KMS-11 (cell line): ENCODE measurements at regions not wholly inside any gene's neighbourhood (a gene's known extent, or its start where the extent isn't known, plus 50 kb on each side); places are given as distances from the start of the nearest gene placed in this dataset.

Source experiments
- H2AFZ ChIP-seq: fragments of 200-600 bp; sonication (generic); 2 replicates; pipeline ENCODE4 v1.6.1; 2016; ENCODE audit warnings: antibody characterized with exemption, mixed run types, low read depth
- H3K27ac ChIP-seq: fragments of 200-600 bp; sonication (generic); 2 replicates; pipeline ENCODE4 v1.6.1; 2016; ENCODE audit warnings: mild to moderate bottlenecking, mixed run types
- H3K27me3 ChIP-seq: fragments of 200-600 bp; sonication (generic); 2 replicates; pipeline ENCODE4 v1.6.1; 2017; ENCODE audit warnings: mild to moderate bottlenecking, low read depth, mixed run types, moderate library complexity; ENCODE audit not compliant: insufficient read depth
- H3K36me3 ChIP-seq: fragments of 200-600 bp; sonication (generic); 2 replicates; pipeline ENCODE4 v1.6.1; 2017; ENCODE audit warnings: mild to moderate bottlenecking, mixed run types; ENCODE audit not compliant: insufficient read depth
- H3K4me1 ChIP-seq: fragments of 200-600 bp; sonication (generic); 2 replicates; pipeline ENCODE4 v1.6.1; 2016; ENCODE audit warnings: mild to moderate bottlenecking, low read depth, mixed run types; ENCODE audit not compliant: poor library complexity, severe bottlenecking
- H3K4me2 ChIP-seq: fragments of 200-600 bp; sonication (generic); 2 replicates; pipeline ENCODE4 v1.7.0; 2016; ENCODE audit warnings: mild to moderate bottlenecking, mixed run types
- H3K4me3 ChIP-seq: fragments of 200-600 bp; sonication (generic); IDR thresholded peaks from 2 replicates; pipeline ENCODE4 v1.6.1; 2017; ENCODE audit warnings: low read depth, low read length, mixed read lengths; ENCODE audit not compliant: insufficient read depth
- H3K79me2 ChIP-seq: fragments of 200-600 bp; sonication (generic); 2 replicates; pipeline ENCODE4 v1.6.1; 2016; ENCODE audit warnings: low read depth, mixed run types; ENCODE audit not compliant: insufficient read depth
- H3K9ac ChIP-seq: fragments of 200-600 bp; sonication (generic); 2 replicates; pipeline ENCODE4 v1.6.1; 2016; ENCODE audit warnings: mild to moderate bottlenecking, mixed run types
- H4K20me1 ChIP-seq: fragments of 200-600 bp; sonication (generic); 2 replicates; pipeline ENCODE4 v1.6.1; 2016; ENCODE audit warnings: mild to moderate bottlenecking, mixed run types; ENCODE audit not compliant: insufficient read depth
- TF ChIP-seq, protein P1 (sequence below): fragments of 200-600 bp; sonication (generic); conservative IDR thresholded peaks from 2 replicates; pipeline ENCODE4 v1.6.1; 2017; ENCODE audit warnings: low read depth, mild to moderate bottlenecking, antibody characterized with exemption, low read length, moderate library complexity, mixed read lengths

DNA sequence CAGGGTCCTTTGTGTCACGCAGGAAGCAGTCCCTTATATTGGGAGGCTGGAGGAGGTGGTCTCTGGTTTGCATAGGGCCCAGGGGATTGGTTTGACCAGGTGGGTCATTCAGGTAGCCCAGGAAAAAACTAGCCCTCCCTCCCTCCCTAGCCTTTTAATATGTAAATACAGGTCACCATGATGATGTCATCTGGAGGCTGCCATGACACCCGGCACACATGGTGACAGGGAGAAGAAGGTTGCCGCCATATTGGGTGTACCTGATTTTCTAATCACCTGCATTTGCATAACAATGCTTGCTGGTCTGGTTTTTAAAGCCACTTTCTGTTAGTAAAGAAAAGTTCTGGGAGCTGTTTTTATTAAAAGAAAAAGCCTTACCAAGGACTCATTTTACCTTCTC lies 791.0 kb upstream of the ADGRL4 start:
- H3K4me3 ChIP-seq: no peak overlapping the region

DNA sequence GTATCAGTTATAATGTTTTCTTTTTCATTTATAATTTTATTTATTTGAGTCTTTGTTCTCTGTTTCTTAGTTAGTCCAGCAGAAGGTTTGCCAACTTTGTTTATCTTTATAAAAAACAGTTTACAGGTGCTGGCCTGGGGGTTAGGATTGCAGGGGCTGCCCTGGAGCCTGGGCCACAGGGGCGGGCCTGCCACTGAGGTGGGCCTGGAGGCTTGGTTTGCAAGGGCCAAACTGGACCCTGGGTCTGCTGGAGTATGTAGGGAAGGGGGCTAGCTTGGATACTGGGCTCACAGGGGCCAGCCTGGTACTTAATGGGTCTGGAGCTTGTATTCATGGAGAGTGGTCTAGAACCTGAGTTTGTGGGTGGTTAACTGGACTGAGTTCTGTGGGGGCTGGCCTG lies 789.9 kb upstream of the ADGRL4 start:
- Histone ChIP-seq H3K36me3 (no peaks in the 10 kb centered on the region), H4K20me1 (no peaks in the 10 kb centered on the region), H3K27me3 (no peaks in the 10 kb centered on the region), H3K27ac (no peak overlapping the region), H2AFZ (no peak overlapping the region), H3K4me3 (no peak overlapping the region), H3K9ac (no peak overlapping the region), H3K4me2 (no peak overlapping the region), H3K79me2 (no peaks in the 10 kb centered on the region), H3K4me1 (peaks cover 4% of the 10 kb centered on the region)
- TF ChIP-seq, protein P1, sequence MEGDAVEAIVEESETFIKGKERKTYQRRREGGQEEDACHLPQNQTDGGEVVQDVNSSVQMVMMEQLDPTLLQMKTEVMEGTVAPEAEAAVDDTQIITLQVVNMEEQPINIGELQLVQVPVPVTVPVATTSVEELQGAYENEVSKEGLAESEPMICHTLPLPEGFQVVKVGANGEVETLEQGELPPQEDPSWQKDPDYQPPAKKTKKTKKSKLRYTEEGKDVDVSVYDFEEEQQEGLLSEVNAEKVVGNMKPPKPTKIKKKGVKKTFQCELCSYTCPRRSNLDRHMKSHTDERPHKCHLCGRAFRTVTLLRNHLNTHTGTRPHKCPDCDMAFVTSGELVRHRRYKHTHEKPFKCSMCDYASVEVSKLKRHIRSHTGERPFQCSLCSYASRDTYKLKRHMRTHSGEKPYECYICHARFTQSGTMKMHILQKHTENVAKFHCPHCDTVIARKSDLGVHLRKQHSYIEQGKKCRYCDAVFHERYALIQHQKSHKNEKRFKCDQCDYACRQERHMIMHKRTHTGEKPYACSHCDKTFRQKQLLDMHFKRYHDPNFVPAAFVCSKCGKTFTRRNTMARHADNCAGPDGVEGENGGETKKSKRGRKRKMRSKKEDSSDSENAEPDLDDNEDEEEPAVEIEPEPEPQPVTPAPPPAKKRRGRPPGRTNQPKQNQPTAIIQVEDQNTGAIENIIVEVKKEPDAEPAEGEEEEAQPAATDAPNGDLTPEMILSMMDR: no peak

More for the DNA sequence above, 791.0 kb upstream of the ADGRL4 start:
- Histone ChIP-seq H3K36me3 (no peaks in the 10 kb centered on the region), H3K79me2 (no peaks in the 10 kb centered on the region), H3K9ac (no peak overlapping the region), H2AFZ (no peak overlapping the region), H3K27me3 (no peaks in the 10 kb centered on the region), H3K4me1 (no peaks in the 10 kb centered on the region), H3K27ac (no peak overlapping the region), H3K4me2 (no peak overlapping the region), H4K20me1 (no peaks in the 10 kb centered on the region)
- TF ChIP-seq, protein P1: no peak

DNA sequence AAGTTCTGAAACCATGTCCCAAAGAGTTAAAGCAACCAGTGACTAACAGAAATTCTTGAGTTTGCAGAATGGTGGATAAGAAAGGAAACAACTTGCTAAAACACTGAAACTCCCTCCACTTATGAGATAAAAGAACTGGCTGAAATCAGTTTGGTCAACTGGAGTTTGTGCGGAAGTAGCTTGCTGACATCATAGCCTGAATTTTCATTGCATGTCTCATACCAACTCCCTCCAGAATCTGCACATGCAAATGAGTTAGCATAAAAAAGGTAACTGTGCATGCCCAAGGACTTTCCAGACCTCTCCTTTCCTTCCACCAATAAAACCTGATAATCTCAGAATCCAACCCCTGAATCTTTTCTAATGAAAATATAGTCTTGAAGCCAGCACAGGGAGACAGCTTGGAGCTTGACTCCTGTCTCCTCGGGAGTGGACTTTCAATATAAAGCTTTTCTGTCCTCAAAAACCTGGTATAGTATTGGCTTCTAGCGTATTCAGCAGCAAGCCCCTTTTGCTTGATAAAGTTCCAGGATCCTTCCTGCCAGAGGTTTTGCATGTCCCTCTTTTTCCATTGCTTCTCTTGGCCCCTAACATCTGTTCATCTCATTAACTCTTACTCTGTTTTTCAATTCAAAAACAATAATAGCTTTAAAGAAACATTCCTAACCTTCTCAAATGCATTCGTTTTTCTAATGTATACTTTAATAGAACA lies 785.8 kb upstream of the ADGRL4 start:
- Histone ChIP-seq H3K4me1 (peaks cover 4% of the 10 kb centered on the region), H3K79me2 (no peaks in the 10 kb centered on the region), H3K27ac (no peak overlapping the region), H2AFZ (no peak overlapping the region), H3K9ac (no peak overlapping the region), H4K20me1 (no peaks in the 10 kb centered on the region), H3K4me2 (no peak overlapping the region), H3K27me3 (no peaks in the 10 kb centered on the region), H3K4me3 (no peak overlapping the region), H3K36me3 (no peaks in the 10 kb centered on the region)
- TF ChIP-seq, protein P1: no peak

DNA sequence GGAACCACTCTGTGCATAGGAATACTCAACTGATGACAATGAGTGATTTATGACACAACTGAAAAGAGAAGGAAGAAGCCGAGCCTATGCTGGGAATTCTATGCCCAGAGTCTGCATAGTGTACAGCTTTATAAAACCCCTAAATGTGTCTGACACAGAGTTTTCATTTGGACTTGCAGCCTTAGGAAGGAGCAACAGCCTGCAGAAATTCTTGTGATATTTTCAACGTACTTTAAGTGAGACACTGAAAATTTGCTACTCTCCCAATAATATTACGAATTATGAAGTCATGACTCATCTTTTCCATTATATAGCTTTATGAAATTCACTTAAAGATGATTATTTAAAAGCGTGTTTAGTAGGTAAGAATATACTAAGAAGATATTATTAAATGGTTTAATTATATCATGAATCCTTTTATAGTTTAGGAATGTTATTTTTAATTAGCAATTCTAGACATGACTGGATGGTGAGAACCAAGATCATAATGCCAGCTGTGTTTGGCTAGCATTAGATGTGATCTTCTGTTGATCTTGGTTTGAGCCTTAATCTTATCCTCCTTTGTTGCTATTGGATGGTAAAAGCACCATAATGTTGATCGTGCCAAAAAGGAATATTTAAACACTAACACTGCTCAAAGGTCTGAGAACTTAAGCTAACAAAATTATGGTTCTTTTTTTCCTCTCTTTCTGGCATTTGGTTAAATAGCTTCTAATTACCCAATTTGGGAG lies 785.1 kb upstream of the ADGRL4 start:
- H3K79me2 ChIP-seq: no peaks in the 10 kb centered on the region
- no peaks in the 10 kb centered on the region for H3K36me3 ChIP-seq
- no peak overlapping the region for H3K9ac ChIP-seq
- no peak overlapping the region for H3K4me2 ChIP-seq
- no peak overlapping the region for H3K4me3 ChIP-seq
- no peak overlapping the region for H2AFZ ChIP-seq
- H3K27ac ChIP-seq: no peak overlapping the region
- TF ChIP-seq, protein P1: no peak
- no peaks in the 10 kb centered on the region for H3K27me3 ChIP-seq
- no peaks in the 10 kb centered on the region for H4K20me1 ChIP-seq
- peaks cover 4% of the 10 kb centered on the region for H3K4me1 ChIP-seq
